ENCODE measurements at regions not wholly inside any gene's neighbourhood (a gene's known extent, or its start where the extent isn't known, plus 50 kb on each side); places are given as distances from the start of the nearest gene placed in this dataset.

DNA sequence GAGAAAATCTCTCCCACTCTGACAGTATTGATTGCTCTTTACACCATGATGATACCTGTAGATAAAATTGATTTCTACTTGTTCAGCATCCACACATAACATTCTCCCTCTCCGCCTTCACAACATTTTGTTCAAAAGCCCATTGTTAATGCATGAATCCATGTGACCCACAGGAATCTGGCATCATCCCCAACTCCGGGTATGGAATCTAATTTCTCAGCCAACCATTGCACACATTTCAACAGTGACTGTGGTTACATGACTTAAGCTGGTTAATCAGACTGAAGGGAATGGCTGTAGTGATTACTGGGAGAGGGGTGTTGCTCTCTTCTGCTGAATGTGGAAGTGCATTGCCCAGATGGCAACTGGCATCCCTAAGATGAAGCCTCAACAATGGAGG, 161.4 kb upstream of the C16orf82 start:
- no TSS peak for BruUV-seq (replicated peaks)
- ChIA-PET POLR2A (no interaction called here), CTCF (no interaction called here), RAD21 (ENCODE audit: low non-redundant PET in 1 of 2, low total read pairs in 2 of 2, uncharacterized antibody in 2 of 2, unreplicated experiment in 2 of 2) (no interaction called here)
- H3K9me2 ChIP-seq (ENCODE audit: insufficient read depth), result no peaks in the 10 kb centered on the region
- ATAC-seq (no peak), DNase-seq (ENCODE audit: low read depth, low spot score) (no peak)
- intact Hi-C loops (cut with micrococcal nuclease), result no loop called here
- TF ChIP-seq RAD21 (IDR thresholded peaks at IDR 0.05; ENCODE audit: low read depth) (no peak), POLR2A (IDR thresholded peaks at IDR 0.05; ENCODE audit: borderline replicate concordance, extremely low read depth, insufficient read depth, insufficient read length) (no peak), ZFX (IDR thresholded peaks at IDR 0.05) (no peak), TCF7L2 (IDR thresholded peaks at IDR 0.05; ENCODE audit: borderline replicate concordance, extremely low read depth, insufficient read depth, insufficient read length) (no peak), ZNF274 (IDR thresholded peaks at IDR 0.05; ENCODE audit: low read depth, low read length) (no peak), CBX3 (IDR thresholded peaks at IDR 0.05; ENCODE audit: low read depth) (no peak), JUND (IDR thresholded peaks at IDR 0.05) (no peak), FOSL1 (IDR thresholded peaks at IDR 0.05; ENCODE audit: low read depth) (no peak), EGR1 (IDR thresholded peaks at IDR 0.05; ENCODE audit: low read depth) (no peak), YY1 (IDR thresholded peaks at IDR 0.05; ENCODE audit: extremely low read depth, insufficient replicate concordance, low read depth, low read length) (no peak), SIN3A (IDR thresholded peaks at IDR 0.05; ENCODE audit: low read depth) (no peak), EZH2 (IDR thresholded peaks at IDR 0.05) (no peak), POLR2AphosphoS5 (IDR thresholded peaks at IDR 0.05; ENCODE audit: low read depth, low read length) (no peak), SRF (IDR thresholded peaks at IDR 0.05; ENCODE audit: low read depth) (no peak)
- TF ChIP-seq, protein P1, sequence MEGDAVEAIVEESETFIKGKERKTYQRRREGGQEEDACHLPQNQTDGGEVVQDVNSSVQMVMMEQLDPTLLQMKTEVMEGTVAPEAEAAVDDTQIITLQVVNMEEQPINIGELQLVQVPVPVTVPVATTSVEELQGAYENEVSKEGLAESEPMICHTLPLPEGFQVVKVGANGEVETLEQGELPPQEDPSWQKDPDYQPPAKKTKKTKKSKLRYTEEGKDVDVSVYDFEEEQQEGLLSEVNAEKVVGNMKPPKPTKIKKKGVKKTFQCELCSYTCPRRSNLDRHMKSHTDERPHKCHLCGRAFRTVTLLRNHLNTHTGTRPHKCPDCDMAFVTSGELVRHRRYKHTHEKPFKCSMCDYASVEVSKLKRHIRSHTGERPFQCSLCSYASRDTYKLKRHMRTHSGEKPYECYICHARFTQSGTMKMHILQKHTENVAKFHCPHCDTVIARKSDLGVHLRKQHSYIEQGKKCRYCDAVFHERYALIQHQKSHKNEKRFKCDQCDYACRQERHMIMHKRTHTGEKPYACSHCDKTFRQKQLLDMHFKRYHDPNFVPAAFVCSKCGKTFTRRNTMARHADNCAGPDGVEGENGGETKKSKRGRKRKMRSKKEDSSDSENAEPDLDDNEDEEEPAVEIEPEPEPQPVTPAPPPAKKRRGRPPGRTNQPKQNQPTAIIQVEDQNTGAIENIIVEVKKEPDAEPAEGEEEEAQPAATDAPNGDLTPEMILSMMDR (IDR thresholded peaks at IDR 0.05 in 2 of 3, conservative IDR thresholded peaks at IDR 0.05 in 1 of 3; ENCODE audit: borderline replicate concordance in 1 of 3, insufficient read depth in 1 of 3, low read depth in 2 of 3, low read length in 2 of 3), result no peak
- TF ChIP-seq, protein P2, sequence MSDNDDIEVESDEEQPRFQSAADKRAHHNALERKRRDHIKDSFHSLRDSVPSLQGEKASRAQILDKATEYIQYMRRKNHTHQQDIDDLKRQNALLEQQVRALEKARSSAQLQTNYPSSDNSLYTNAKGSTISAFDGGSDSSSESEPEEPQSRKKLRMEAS (IDR thresholded peaks at IDR 0.05), result no peak
- TF ChIP-seq, protein P3, sequence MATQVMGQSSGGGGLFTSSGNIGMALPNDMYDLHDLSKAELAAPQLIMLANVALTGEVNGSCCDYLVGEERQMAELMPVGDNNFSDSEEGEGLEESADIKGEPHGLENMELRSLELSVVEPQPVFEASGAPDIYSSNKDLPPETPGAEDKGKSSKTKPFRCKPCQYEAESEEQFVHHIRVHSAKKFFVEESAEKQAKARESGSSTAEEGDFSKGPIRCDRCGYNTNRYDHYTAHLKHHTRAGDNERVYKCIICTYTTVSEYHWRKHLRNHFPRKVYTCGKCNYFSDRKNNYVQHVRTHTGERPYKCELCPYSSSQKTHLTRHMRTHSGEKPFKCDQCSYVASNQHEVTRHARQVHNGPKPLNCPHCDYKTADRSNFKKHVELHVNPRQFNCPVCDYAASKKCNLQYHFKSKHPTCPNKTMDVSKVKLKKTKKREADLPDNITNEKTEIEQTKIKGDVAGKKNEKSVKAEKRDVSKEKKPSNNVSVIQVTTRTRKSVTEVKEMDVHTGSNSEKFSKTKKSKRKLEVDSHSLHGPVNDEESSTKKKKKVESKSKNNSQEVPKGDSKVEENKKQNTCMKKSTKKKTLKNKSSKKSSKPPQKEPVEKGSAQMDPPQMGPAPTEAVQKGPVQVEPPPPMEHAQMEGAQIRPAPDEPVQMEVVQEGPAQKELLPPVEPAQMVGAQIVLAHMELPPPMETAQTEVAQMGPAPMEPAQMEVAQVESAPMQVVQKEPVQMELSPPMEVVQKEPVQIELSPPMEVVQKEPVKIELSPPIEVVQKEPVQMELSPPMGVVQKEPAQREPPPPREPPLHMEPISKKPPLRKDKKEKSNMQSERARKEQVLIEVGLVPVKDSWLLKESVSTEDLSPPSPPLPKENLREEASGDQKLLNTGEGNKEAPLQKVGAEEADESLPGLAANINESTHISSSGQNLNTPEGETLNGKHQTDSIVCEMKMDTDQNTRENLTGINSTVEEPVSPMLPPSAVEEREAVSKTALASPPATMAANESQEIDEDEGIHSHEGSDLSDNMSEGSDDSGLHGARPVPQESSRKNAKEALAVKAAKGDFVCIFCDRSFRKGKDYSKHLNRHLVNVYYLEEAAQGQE (IDR thresholded peaks at IDR 0.05; ENCODE audit: low read depth), result no peak
- TF ChIP-seq, protein P4, sequence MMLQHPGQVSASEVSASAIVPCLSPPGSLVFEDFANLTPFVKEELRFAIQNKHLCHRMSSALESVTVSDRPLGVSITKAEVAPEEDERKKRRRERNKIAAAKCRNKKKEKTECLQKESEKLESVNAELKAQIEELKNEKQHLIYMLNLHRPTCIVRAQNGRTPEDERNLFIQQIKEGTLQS (IDR thresholded peaks at IDR 0.05), result no peak
- TF ChIP-seq, protein P5, sequence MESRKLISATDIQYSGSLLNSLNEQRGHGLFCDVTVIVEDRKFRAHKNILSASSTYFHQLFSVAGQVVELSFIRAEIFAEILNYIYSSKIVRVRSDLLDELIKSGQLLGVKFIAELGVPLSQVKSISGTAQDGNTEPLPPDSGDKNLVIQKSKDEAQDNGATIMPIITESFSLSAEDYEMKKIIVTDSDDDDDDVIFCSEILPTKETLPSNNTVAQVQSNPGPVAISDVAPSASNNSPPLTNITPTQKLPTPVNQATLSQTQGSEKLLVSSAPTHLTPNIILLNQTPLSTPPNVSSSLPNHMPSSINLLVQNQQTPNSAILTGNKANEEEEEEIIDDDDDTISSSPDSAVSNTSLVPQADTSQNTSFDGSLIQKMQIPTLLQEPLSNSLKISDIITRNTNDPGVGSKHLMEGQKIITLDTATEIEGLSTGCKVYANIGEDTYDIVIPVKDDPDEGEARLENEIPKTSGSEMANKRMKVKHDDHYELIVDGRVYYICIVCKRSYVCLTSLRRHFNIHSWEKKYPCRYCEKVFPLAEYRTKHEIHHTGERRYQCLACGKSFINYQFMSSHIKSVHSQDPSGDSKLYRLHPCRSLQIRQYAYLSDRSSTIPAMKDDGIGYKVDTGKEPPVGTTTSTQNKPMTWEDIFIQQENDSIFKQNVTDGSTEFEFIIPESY (IDR thresholded peaks at IDR 0.05; ENCODE audit: extremely low read depth, insufficient replicate concordance, low read length), result no peak
- no peaks in the 10 kb centered on the region for H3K79me2 ChIP-seq (ENCODE audit: insufficient read depth, low read length)
- H3K4me1 ChIP-seq (ENCODE audit: control insufficient read depth in 1 of 2, insufficient read depth in 2 of 2, low read length in 2 of 2), result no peaks in the 10 kb centered on the region
- H3K9me3 ChIP-seq (ENCODE audit: control insufficient read depth in 1 of 2, insufficient read depth in 1 of 2, low read depth in 1 of 2, low read length in 2 of 2), result no peaks in the 10 kb centered on the region
- H2AFZ ChIP-seq (ENCODE audit: low read depth, low read length, poor library complexity, severe bottlenecking), result no peak overlapping the region
- H3K4me3 ChIP-seq (replicated peaks in 1 of 2; ENCODE audit: low read depth in 1 of 2, low read length in 2 of 2), result no peak overlapping the region
- H3K4me2 ChIP-seq (ENCODE audit: low read length), result no peak overlapping the region
- no peaks in the 10 kb centered on the region for H3K36me3 ChIP-seq (ENCODE audit: control insufficient read depth in 1 of 2, insufficient read depth in 2 of 2, low read length in 2 of 2)
- peaks cover 12% of the 10 kb centered on the region for H3K27me3 ChIP-seq (ENCODE audit: insufficient read depth, low read length)
- no peak overlapping the region for H3K27ac ChIP-seq (ENCODE audit: low read depth, low read length)
- no peaks in the 10 kb centered on the region for H4K20me1 ChIP-seq (ENCODE audit: insufficient read depth)
- no peak overlapping the region for H3K9ac ChIP-seq (ENCODE audit: low read length)
